Transverse colon (tissue), 4 donors: ENCODE measurements at regions not wholly inside any gene's neighbourhood (a gene's known extent, or its start where the extent isn't known, plus 50 kb on each side); places are given as distances from the start of the nearest gene placed in this dataset.

Experiments used
- DNase-seq: peaks from one replicate; pipeline ENCODE4 v3.0.0-alpha.2; 2019
- H3K27ac ChIP-seq, 4 donors: fragments of 200-600 bp; sonication (generic); 2 replicates each; pipeline ENCODE4 v1.5.1; 2016 to 2018; ENCODE audit warnings: inconsistent platforms in 4 of 4
- H3K27me3 ChIP-seq: fragments of 200-600 bp; sonication (generic); 2 replicates; pipeline ENCODE4 v1.5.1; 2017; ENCODE audit warnings: inconsistent platforms
- H3K36me3 ChIP-seq, 4 donors: fragments of 200-600 bp; sonication (generic); 2 replicates each; pipeline ENCODE4 v1.5.1; 2017 to 2019; ENCODE audit warnings: inconsistent platforms in 4 of 4
- H3K4me1 ChIP-seq, 4 donors: fragments of 200-600 bp; sonication (generic); 2 replicates each; pipeline ENCODE4 v1.5.1; 2017 to 2020; ENCODE audit warnings: inconsistent platforms in 4 of 4
- H3K4me3 ChIP-seq, 4 donors: fragments of 200-600 bp; sonication (generic); 1 replicate in 1 of 4; 2 replicates in 3 of 4; pipeline versions ENCODE4 v1.5.1 to v1.6.1; 2017 to 2019; ENCODE audit warnings: inconsistent platforms in 4 of 4
- H3K9me3 ChIP-seq, 2 donors: fragments of 200-600 bp; sonication (generic); 2 replicates each; pipeline ENCODE4 v1.5.1; 2017 to 2019; ENCODE audit warnings: inconsistent platforms in 2 of 2
- EP300 ChIP-seq: sonication (generic); formaldehyde crosslinking; IDR thresholded peaks from one replicate; pipeline ENCODE4 v1.6.1; 2017; ENCODE audit warnings: antibody characterized with exemption, low read depth
- POLR2A ChIP-seq: fragments of 450-650 bp; IDR thresholded peaks from one replicate; pipeline ENCODE4 v1.6.1; 2016; ENCODE audit warnings: antibody characterized with exemption, mild to moderate bottlenecking, moderate library complexity
- POLR2AphosphoS5 ChIP-seq, 3 donors: sonication (generic); formaldehyde crosslinking; IDR thresholded peaks; one replicate each; pipeline ENCODE4 v1.6.1; 2016; ENCODE audit warnings: antibody characterized with exemption in 3 of 3
- WGBS, 2 donors: methylation state at CpG; one replicate each; pipeline ENCODE4 v1.1.5; 2018; ENCODE audit warnings: low coverage in 1 of 2; 5-methylcytosine and 5-hydroxymethylcytosine counted together
- in situ Hi-C, 4 donors: fragments of 200-750 bp; cut with MboI; loops; one replicate each; pipeline versions ENCODE4 v1.15.0 to v1.15.1; 2017; ENCODE audit warnings: low sequenced_read_pairs in 3 of 4, low pct_ligation_motif_present in 1 of 4, low pct_unique_long_range_greater_than_20kb in 1 of 4
- intact Hi-C: fragments of 100-400 bp; cut with DNase I; formaldehyde crosslinking; loops from one replicate; pipeline ENCODE4 v1.15.1; 2023; ENCODE audit warnings: low total_unique reads
- TF ChIP-seq, protein P1 (sequence below), 5 experiments: fragments of 200-600 bp in 3 of 5; fragments of 450-650 bp in 2 of 5; sonication (generic) in 3 of 5; IDR thresholded peaks; 1 replicate in 2 of 5; 2 replicates in 3 of 5; pipeline ENCODE4 v1.5.1; 2016 to 2017; ENCODE audit warnings: antibody characterized with exemption in 5 of 5, inconsistent platforms in 3 of 5, mild to moderate bottlenecking in 2 of 5, moderate library complexity in 1 of 5

DNA sequence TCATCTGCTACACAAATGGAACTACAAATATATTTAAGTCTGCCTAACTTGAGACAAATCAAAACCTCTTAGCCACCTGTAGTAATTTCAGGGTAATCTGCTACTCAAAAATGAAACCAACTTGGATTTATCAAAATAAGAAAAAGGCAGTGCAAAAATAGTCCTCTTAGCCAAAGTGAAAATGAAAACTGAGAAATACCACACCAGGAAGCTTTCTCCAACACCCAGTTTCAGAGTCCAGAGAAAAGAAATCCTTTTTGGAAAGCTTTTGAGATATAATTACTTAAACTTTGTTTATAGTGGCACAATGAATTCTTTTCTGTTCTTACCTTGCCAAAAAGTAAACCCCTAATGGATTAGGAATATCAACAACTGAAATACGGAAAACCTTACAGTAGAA lies 990.4 kb downstream of the EFNA5 start:
- H3K36me3 ChIP-seq: no peaks in the 10 kb centered on the region
- intact Hi-C loops (no loop called here), in situ Hi-C loops (no loop called here)
- no peaks in the 10 kb centered on the region for H3K27me3 ChIP-seq
- no peaks in the 10 kb centered on the region for H3K4me1 ChIP-seq
- no peak overlapping the region for H3K27ac ChIP-seq
- DNase-seq: no peak
- WGBS, 2 donors: 38 to 73% methylated on average over 1 of the region's 1 CpG
- no peak overlapping the region for H3K4me3 ChIP-seq
- TF ChIP-seq POLR2AphosphoS5 (IDR thresholded peaks at IDR 0.05) (no peak), EP300 (no peak), POLR2A (no peak)
- TF ChIP-seq, protein P1, sequence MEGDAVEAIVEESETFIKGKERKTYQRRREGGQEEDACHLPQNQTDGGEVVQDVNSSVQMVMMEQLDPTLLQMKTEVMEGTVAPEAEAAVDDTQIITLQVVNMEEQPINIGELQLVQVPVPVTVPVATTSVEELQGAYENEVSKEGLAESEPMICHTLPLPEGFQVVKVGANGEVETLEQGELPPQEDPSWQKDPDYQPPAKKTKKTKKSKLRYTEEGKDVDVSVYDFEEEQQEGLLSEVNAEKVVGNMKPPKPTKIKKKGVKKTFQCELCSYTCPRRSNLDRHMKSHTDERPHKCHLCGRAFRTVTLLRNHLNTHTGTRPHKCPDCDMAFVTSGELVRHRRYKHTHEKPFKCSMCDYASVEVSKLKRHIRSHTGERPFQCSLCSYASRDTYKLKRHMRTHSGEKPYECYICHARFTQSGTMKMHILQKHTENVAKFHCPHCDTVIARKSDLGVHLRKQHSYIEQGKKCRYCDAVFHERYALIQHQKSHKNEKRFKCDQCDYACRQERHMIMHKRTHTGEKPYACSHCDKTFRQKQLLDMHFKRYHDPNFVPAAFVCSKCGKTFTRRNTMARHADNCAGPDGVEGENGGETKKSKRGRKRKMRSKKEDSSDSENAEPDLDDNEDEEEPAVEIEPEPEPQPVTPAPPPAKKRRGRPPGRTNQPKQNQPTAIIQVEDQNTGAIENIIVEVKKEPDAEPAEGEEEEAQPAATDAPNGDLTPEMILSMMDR (IDR thresholded peaks at IDR 0.05): no peak
- no peaks in the 10 kb centered on the region for H3K9me3 ChIP-seq

DNA sequence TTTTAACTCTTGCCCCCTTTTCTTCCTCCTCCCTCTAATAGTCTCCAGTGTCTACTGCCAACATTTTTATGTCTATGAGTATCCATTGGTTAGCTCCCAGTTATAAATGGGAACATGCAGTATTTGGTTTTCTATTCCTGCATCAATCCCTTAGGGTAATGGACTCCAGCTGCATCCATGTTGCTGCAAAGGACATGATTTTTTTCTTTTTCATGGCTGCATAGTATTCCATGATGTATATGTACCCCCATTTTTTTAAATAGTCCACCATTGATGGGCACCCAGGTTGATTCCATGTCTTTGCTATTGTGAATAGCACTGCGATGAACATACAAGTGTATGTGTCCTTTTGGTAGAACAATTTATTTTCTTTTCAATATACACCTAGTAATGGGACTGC lies 993.7 kb downstream of the EFNA5 start:
- TF ChIP-seq POLR2AphosphoS5 (IDR thresholded peaks at IDR 0.05) (no peak), POLR2A (no peak), EP300 (no peak)
- TF ChIP-seq, protein P1 (IDR thresholded peaks at IDR 0.05): no peak
- H3K27me3 ChIP-seq: no peaks in the 10 kb centered on the region
- in situ Hi-C loops: no loop called here
- H3K27ac ChIP-seq: no peak overlapping the region
- no peak for DNase-seq
- H3K36me3 ChIP-seq: no peaks in the 10 kb centered on the region
- 97 to 100% methylated on average over 1 of the region's 1 CpG for WGBS, 2 donors
- H3K4me3 ChIP-seq: no peak overlapping the region
- H3K9me3 ChIP-seq: no peaks in the 10 kb centered on the region
- H3K4me1 ChIP-seq: no peaks in the 10 kb centered on the region
- intact Hi-C loops: no loop called here

DNA sequence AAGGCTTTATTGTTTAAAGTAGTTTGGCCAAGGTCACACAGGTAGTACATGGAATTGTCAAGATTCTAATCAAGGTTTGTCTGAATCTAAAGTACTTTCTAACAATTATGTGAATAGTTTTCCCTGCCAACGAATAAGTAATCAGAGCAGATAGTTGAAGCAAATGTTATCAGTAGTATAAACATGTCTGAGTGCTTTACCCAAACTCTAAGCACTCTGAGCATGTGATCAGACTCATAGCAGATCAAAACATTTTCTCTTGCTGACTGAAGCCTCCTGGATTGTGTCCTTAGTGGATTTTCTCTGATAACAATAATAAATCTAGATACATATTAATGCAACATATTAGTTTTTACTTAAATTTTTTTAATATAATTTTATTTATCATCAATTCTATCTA lies 995.0 kb downstream of the EFNA5 start:
- H3K4me3 ChIP-seq: no peak overlapping the region
- no peak for DNase-seq
- H3K36me3 ChIP-seq: no peaks in the 10 kb centered on the region
- no peak overlapping the region for H3K27ac ChIP-seq
- WGBS, 2 donors: 0 to 17% methylated on average over 1 of the region's 1 CpG
- in situ Hi-C loops: no loop called here
- TF ChIP-seq POLR2AphosphoS5 (IDR thresholded peaks at IDR 0.05) (no peak), EP300 (no peak), POLR2A (no peak)
- TF ChIP-seq, protein P1 (IDR thresholded peaks at IDR 0.05): no peak
- H3K9me3 ChIP-seq: no peaks in the 10 kb centered on the region
- H3K27me3 ChIP-seq: no peaks in the 10 kb centered on the region
- no peaks in the 10 kb centered on the region for H3K4me1 ChIP-seq
- intact Hi-C loops: no loop called here

DNA sequence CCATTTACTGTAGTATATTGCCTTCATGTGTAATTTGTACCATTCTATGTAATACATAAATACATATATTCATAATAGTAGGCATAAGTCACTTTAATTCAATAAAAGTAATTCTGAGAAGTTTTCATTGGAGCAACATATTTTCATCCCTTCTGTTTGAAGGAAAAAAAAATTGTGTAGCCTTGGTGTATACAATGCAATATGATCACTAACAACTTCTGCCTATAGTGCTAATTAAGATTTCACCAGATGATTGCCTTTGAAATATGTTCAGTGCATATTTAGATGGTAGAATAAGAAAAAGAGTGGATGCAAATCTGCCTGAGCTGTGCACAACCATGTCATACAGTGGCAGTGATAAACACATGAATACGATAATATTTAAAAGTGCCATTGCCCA lies 996.8 kb downstream of the EFNA5 start:
- 88% methylated on average over 1 of the region's 1 CpG for WGBS, 2 donors
- no peak for TF ChIP-seq EP300
- TF ChIP-seq, protein P1 (IDR thresholded peaks at IDR 0.05): no peak
- no peak for TF ChIP-seq POLR2A
- no peak for TF ChIP-seq POLR2AphosphoS5 (IDR thresholded peaks at IDR 0.05)
- Histone ChIP-seq H3K36me3 (no peaks in the 10 kb centered on the region), H3K9me3 (no peaks in the 10 kb centered on the region), H3K27me3 (no peaks in the 10 kb centered on the region), H3K4me3 (no peak overlapping the region), H3K4me1 (no peaks in the 10 kb centered on the region), H3K27ac (no peak overlapping the region)
- no peak for DNase-seq
- intact Hi-C loops (no loop called here), in situ Hi-C loops (no loop called here)
